Choroid plexus epithelial cell (primary cell): ENCODE measurements at regions not wholly inside any gene's neighbourhood (a gene's known extent, or its start where the extent isn't known, plus 50 kb on each side); places are given as distances from the start of the nearest gene placed in this dataset.
"Not testable (repeated sequence)": the region's sequence is repeated elsewhere in the genome, so short reads cannot be mapped to it uniquely, and the experiment has no call there.

ENCODE experiments used
- DNase-seq: peaks from one replicate; pipeline ENCODE4 v3.0.0-alpha.2; 2010; ENCODE audit warnings: low read depth
- H3K4me3 ChIP-seq: 2 replicates; pipeline ENCODE4 v1.5.1; 2011; ENCODE audit warnings: low read depth, mild to moderate bottlenecking, control low read depth, low read length, moderate library complexity
- TF ChIP-seq, protein P1 (sequence below): conservative IDR thresholded peaks from 2 replicates; pipeline ENCODE4 v1.5.1; 2011; ENCODE audit warnings: low read depth, mild to moderate bottlenecking, control low read depth, inconsistent platforms, low read length, moderate library complexity

DNA sequence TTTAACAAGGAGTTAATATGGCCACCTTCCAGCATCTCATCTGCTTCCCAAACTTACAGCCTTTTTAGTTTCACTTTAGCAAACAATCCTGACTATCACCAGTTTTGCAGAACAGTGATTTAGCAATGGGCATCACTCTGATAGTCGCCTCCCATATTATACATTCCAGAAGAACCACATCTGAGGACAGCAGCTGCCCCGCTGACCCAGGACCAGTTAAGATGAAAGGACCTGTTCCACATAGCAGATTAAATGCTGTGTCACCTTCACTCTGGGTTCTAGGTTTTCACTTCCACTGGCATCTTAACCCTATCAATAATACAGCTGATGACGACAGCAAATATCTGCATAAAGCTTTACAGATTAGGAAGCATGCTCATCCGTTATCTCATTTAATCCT lies 99.8 kb downstream of the TRIM69 start:
- TF ChIP-seq, protein P1, sequence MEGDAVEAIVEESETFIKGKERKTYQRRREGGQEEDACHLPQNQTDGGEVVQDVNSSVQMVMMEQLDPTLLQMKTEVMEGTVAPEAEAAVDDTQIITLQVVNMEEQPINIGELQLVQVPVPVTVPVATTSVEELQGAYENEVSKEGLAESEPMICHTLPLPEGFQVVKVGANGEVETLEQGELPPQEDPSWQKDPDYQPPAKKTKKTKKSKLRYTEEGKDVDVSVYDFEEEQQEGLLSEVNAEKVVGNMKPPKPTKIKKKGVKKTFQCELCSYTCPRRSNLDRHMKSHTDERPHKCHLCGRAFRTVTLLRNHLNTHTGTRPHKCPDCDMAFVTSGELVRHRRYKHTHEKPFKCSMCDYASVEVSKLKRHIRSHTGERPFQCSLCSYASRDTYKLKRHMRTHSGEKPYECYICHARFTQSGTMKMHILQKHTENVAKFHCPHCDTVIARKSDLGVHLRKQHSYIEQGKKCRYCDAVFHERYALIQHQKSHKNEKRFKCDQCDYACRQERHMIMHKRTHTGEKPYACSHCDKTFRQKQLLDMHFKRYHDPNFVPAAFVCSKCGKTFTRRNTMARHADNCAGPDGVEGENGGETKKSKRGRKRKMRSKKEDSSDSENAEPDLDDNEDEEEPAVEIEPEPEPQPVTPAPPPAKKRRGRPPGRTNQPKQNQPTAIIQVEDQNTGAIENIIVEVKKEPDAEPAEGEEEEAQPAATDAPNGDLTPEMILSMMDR, result no peak
- DNase-seq, result peak; percentile 45
- no peak overlapping the region for H3K4me3 ChIP-seq

DNA sequence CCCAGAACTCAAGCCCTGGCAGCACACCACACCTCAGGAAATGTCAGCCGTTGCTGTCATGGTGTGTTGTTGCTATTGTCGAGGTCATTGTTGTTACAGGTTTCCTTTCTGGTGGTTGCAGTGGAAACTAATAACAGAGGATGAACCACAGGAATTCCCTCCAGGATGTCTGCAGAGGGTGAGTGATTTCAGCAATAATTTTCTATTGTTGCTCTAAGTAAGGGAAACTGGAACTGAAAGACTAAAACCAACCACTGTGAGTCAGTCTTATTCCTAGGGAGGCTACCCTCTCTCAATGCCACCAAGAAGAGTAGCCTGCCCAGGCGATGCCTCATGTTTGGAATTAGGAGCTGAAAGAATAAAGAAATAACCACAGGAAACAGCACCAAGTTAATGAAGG lies 102.6 kb downstream of the TRIM69 start:
- not testable (repeated sequence) for H3K4me3 ChIP-seq
- peak; percentile 67 for DNase-seq

DNA sequence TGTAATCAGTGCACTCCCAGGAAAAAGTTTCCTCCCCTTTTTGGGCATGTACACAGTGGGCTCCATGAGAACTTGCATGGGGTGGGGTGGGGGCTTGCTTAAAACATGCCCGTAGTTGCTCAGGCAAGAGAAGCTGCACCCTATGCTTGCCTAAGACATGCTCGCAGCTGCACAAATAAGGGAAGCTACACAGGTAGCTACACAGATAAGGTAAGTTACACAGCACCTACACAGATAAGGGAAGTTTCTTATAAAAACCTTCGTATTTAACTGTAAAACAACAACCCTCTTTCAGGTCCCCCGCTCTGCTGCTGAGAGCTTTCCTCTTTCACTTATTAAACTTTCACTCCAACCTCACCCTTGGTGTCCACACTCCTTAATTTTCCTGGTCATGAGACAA lies 105.4 kb downstream of the TRIM69 start:
- not testable (repeated sequence) for DNase-seq

DNA sequence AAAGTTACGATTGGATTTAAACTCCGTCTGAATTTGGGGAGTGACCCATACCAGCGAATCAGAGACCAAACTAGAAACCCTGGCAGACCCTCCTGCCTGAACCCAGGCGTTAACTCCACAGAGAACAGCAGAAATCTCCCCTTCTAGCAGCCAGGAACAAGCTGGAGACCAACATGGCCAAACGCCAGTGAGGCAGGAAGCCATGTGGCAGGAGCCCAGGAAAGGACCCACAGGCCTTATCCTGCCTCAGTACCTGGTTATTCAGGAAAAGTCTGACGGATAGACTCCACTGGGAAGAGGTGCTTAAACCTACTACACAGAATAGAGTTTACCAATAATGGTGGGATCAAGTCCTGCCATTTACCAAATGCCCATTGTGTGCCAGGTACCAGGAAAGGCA lies 106.6 kb downstream of the TRIM69 start:
- not testable (repeated sequence) for DNase-seq

More for the DNA sequence above, 105.4 kb downstream of the TRIM69 start:
- not testable (repeated sequence) for H3K4me3 ChIP-seq

GRCh38 chr15:44844936-44845335 lies 108.6 kb downstream of the TRIM69 start:
- not testable (repeated sequence) for H3K4me3 ChIP-seq, DNase-seq

More for the DNA sequence above, 106.6 kb downstream of the TRIM69 start:
- not testable (repeated sequence) for H3K4me3 ChIP-seq

DNA sequence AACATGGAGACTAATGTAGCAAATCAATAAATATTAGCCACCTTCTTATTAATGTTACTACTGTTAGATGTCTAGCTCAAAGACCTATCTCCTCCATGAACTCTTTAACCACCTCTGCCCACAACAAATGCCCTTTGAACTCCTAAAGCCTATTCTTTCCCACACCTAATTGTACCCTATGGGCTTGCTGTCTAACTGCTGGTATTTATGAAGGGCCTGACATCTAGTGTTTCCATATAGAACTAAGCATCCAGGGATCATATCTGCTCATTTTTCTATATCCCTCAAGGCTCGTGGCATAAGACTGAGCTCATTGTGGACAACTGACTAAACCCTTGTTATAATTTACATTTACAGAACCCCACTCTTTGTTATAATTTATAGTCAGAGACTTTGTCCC lies 109.8 kb downstream of the TRIM69 start:
- DNase-seq, H3K4me3 ChIP-seq: not testable (repeated sequence)

GRCh38 chr15:44847555-44847954 lies 108.9 kb upstream of the TERB2 start:
- DNase-seq, H3K4me3 ChIP-seq: not testable (repeated sequence)

DNA sequence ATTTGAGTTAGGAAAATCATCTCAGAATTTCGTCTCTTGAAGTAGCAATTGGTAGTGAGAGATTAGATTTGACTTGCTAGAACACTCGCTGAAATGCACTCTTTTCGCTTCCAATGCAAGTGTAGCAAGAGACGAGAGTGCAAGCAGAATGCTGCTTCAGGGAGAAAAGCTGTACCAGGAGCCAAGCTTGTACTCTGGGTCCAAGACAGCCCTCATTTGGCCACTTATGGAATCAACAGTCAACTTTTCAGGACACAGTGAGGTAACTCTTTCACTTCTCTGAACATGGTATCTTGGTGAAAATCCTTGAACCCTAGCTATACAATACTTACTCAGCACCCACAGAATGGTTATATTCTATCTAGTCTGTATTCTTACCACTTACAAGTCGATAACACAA lies 107.6 kb upstream of the TERB2 start:
- peak; percentile 23 for DNase-seq
- not testable (repeated sequence) for H3K4me3 ChIP-seq

DNA sequence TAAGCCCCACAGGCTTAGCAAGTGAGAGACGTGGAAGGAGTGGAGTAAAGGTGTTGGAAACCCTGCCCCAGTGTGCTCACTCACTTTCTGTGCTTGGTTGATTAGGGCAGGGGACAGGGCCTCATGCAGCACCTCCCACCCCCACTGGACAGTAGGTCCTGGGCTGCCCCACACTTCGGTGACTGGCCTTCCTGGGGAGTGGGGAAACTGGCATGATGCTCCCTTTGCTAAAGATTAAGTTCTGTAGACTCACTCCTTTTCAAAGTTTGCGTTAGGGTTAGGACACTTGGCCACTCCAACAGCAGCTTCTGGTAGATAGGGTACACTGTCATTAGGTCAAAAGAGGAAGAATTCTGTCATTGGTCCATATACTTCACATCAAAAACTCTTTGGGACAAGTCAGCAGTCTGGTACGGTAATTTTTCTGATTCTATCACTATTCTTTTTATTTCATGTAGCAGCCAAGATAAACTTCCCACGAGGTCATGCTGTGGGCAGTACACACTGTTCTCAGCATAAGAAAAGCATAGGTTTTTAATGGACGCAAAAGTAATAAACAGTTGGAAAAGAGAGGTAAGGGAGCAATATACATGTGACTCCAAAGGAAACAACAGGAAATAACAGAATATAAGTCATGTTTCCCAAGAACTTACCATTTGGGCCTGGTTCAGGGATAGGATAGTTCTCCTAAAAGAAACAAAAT lies 106.6 kb upstream of the TERB2 start:
- not testable (repeated sequence) for H3K4me3 ChIP-seq
- peak; percentile 65 for DNase-seq

- DNase-seq, result peak; percentile 70
- TF ChIP-seq, protein P1, result peak; percentile 81
- H3K4me3 ChIP-seq, result not testable (repeated sequence)
Measured at GRCh38 chr15:44853304-44853950, 103.1 kb upstream of the TERB2 start.

GRCh38 chr15:44854696-44855095 lies 101.8 kb upstream of the TERB2 start:
- not testable (repeated sequence) for H3K4me3 ChIP-seq, DNase-seq

GRCh38 chr15:44856284-44856683 lies 100.2 kb upstream of the TERB2 start:
- H3K4me3 ChIP-seq, DNase-seq: not testable (repeated sequence)

GRCh38 chr15:44857164-44857710 lies 99.2 kb upstream of the TERB2 start:
- not testable (repeated sequence) for DNase-seq, H3K4me3 ChIP-seq

- H3K4me3 ChIP-seq, DNase-seq: not testable (repeated sequence)
Measured at GRCh38 chr15:44859088-44859487, 97.4 kb upstream of the TERB2 start.

- DNase-seq, H3K4me3 ChIP-seq: not testable (repeated sequence)
Measured at GRCh38 chr15:44860168-44860567, 96.3 kb upstream of the TERB2 start.
